ENCODE measurements at regions not wholly inside any gene's neighbourhood (a gene's known extent, or its start where the extent isn't known, plus 50 kb on each side); places are given as distances from the start of the nearest gene placed in this dataset.
"Not testable (repeated sequence)": the region's sequence is repeated elsewhere in the genome, so short reads cannot be mapped to it uniquely, and the experiment has no call there.

DNA sequence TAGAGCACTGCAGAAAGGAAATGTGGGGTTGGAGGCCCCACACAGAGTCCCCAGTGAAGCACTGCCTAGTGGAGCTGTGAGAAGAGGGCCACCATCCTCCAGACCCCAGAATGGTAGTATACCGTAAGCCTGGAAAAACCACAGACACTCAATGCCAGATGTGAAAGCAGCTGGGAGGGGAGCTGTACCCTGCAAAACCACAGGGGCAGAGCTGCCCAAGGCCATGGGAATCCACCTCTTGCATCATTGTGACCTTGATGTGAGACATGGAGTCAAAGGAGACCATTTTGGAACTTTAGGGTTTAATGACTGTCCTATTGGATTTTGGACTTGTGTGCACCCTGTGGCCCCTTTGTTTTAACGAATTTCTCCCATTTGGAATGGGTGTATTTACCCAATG is 75.3 kb upstream of the SERPINE2 start:
- Histone ChIP-seq H3K9me2 (ENCODE audit: low read depth, low read length) (no peaks in the 10 kb centered on the region), H3K9me3 (ENCODE audit: low read length) (no peaks in the 10 kb centered on the region), H3K4me1 (ENCODE audit: insufficient read depth, low read length, severe bottlenecking) (no peaks in the 10 kb centered on the region), H4K20me1 (ENCODE audit: insufficient read depth, low read length) (no peaks in the 10 kb centered on the region), H3K4me3 (ENCODE audit: low read depth, low read length, poor library complexity, severe bottlenecking) (no peak overlapping the region), H3K27me3 (ENCODE audit: insufficient read depth, low read length) (no peaks in the 10 kb centered on the region), H3K79me2 (ENCODE audit: insufficient read depth, low read length) (no peaks in the 10 kb centered on the region), H3K9ac (ENCODE audit: low read length) (no peak overlapping the region), H3F3A (ENCODE audit: insufficient read depth, low read length) (no peaks in the 10 kb centered on the region), H2AFZ (ENCODE audit: low read length) (no peak overlapping the region), H3K36me3 (ENCODE audit: insufficient read depth, low read length) (no peaks in the 10 kb centered on the region), H3K4me2 (ENCODE audit: low read length) (no peak overlapping the region), H3K27ac (ENCODE audit: low read depth, low read length, poor library complexity, severe bottlenecking) (no peak overlapping the region)
- TF ChIP-seq, protein P1, sequence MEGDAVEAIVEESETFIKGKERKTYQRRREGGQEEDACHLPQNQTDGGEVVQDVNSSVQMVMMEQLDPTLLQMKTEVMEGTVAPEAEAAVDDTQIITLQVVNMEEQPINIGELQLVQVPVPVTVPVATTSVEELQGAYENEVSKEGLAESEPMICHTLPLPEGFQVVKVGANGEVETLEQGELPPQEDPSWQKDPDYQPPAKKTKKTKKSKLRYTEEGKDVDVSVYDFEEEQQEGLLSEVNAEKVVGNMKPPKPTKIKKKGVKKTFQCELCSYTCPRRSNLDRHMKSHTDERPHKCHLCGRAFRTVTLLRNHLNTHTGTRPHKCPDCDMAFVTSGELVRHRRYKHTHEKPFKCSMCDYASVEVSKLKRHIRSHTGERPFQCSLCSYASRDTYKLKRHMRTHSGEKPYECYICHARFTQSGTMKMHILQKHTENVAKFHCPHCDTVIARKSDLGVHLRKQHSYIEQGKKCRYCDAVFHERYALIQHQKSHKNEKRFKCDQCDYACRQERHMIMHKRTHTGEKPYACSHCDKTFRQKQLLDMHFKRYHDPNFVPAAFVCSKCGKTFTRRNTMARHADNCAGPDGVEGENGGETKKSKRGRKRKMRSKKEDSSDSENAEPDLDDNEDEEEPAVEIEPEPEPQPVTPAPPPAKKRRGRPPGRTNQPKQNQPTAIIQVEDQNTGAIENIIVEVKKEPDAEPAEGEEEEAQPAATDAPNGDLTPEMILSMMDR (IDR thresholded peaks at IDR 0.05; ENCODE audit: low read length) = no peak
- no peak for TF ChIP-seq EZH2 (IDR thresholded peaks at IDR 0.05; ENCODE audit: borderline replicate concordance, low read length)

DNA sequence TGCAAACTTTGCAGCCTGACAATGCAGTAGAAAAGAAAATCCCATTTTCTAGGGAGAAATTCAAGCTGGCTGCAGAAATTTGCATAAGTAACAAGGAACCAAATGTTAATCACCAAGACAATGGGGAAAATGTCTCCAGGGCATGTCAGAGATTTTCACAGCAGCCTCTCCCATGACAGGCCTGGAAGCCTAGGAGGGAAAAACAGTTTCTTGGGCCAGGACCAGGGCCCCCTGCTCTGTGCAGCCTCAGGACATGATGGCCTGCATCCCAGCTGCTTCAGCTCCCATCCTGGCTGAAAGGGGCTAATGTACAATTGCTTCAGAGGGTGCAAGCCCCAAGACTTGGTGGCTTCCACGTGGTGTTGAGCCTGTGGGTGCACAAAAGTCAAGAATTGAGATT is 74.8 kb upstream of the SERPINE2 start:
- not testable (repeated sequence) for H3K27ac ChIP-seq (ENCODE audit: low read depth, low read length, poor library complexity, severe bottlenecking); H3K27me3 ChIP-seq (ENCODE audit: insufficient read depth, low read length); H3F3A ChIP-seq (ENCODE audit: insufficient read depth, low read length); H3K4me2 ChIP-seq (ENCODE audit: low read length); H4K20me1 ChIP-seq (ENCODE audit: insufficient read depth, low read length); H3K9me3 ChIP-seq (ENCODE audit: low read length); H3K9ac ChIP-seq (ENCODE audit: low read length); H3K36me3 ChIP-seq (ENCODE audit: insufficient read depth, low read length); H3K9me2 ChIP-seq (ENCODE audit: low read depth, low read length); H3K79me2 ChIP-seq (ENCODE audit: insufficient read depth, low read length); H3K4me1 ChIP-seq (ENCODE audit: insufficient read depth, low read length, severe bottlenecking); H3K4me3 ChIP-seq (ENCODE audit: low read depth, low read length, poor library complexity, severe bottlenecking); H2AFZ ChIP-seq (ENCODE audit: low read length)

DNA sequence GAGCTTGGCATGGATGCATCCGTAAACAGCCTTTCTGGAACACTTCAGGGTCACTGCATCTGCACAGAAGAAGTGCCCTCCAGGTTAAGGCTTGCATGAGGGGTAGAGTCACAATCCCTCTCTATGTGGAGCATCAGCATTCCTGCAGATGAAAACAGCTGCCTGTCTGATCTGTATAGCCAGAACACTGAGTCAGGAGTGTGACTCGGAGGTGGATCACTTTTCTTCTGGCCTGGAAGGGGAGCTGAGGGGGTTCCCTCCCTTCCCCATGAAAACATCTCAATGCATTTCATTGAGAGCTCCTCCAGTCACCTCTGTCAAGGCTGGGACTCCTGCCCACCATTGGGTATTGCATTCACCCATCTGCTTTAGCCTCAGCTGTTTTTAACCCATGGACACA is 72.5 kb upstream of the SERPINE2 start:
- Histone ChIP-seq H3K27ac (ENCODE audit: low read depth, low read length, poor library complexity, severe bottlenecking) (no peak overlapping the region), H3K27me3 (ENCODE audit: insufficient read depth, low read length) (no peaks in the 10 kb centered on the region), H3K4me2 (ENCODE audit: low read length) (no peak overlapping the region), H4K20me1 (ENCODE audit: insufficient read depth, low read length) (no peaks in the 10 kb centered on the region), H3K9ac (ENCODE audit: low read length) (no peak overlapping the region), H3K4me1 (ENCODE audit: insufficient read depth, low read length, severe bottlenecking) (no peaks in the 10 kb centered on the region), H3K36me3 (ENCODE audit: insufficient read depth, low read length) (no peaks in the 10 kb centered on the region), H3F3A (ENCODE audit: insufficient read depth, low read length) (no peaks in the 10 kb centered on the region), H3K9me2 (ENCODE audit: low read depth, low read length) (no peaks in the 10 kb centered on the region), H2AFZ (ENCODE audit: low read length) (no peak overlapping the region), H3K9me3 (ENCODE audit: low read length) (no peaks in the 10 kb centered on the region), H3K79me2 (ENCODE audit: insufficient read depth, low read length) (no peaks in the 10 kb centered on the region), H3K4me3 (ENCODE audit: low read depth, low read length, poor library complexity, severe bottlenecking) (no peak overlapping the region)
- TF ChIP-seq, protein P1 (IDR thresholded peaks at IDR 0.05; ENCODE audit: low read length) = no peak
- no peak for TF ChIP-seq EZH2 (IDR thresholded peaks at IDR 0.05; ENCODE audit: borderline replicate concordance, low read length)

DNA sequence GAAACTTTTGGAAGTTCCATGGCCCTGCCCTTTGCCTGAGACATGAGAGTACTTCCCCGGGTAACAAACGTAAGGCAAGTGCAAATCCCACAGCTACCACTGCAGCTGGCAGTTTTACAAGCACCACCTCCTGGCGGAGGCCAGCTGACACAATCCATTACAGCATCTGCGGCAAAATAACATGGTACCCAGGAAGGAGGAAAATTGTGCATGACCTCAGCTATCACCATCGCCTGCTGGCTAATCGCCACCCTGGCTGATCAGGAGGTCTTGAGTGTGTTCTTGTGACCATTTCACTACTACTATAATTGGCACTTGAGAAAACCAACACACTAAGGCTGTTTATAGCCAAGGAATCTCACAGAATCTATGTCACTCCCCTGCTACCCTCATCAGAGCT is 71.7 kb upstream of the SERPINE2 start:
- no peak for TF ChIP-seq EZH2 (IDR thresholded peaks at IDR 0.05; ENCODE audit: borderline replicate concordance, low read length)
- TF ChIP-seq, protein P1 (IDR thresholded peaks at IDR 0.05; ENCODE audit: low read length) = no peak
- Histone ChIP-seq H2AFZ (ENCODE audit: low read length) (no peak overlapping the region), H4K20me1 (ENCODE audit: insufficient read depth, low read length) (no peaks in the 10 kb centered on the region)

More for the DNA sequence above, 71.7 kb upstream of the SERPINE2 start:
- H3K4me3 ChIP-seq (ENCODE audit: low read depth, low read length, poor library complexity, severe bottlenecking) = no peak overlapping the region
- no peaks in the 10 kb centered on the region for H3F3A ChIP-seq (ENCODE audit: insufficient read depth, low read length)
- no peak overlapping the region for H3K9ac ChIP-seq (ENCODE audit: low read length)
- H3K4me1 ChIP-seq (ENCODE audit: insufficient read depth, low read length, severe bottlenecking) = no peaks in the 10 kb centered on the region
- no peaks in the 10 kb centered on the region for H3K36me3 ChIP-seq (ENCODE audit: insufficient read depth, low read length)
- H3K9me3 ChIP-seq (ENCODE audit: low read length) = no peaks in the 10 kb centered on the region
- H3K79me2 ChIP-seq (ENCODE audit: insufficient read depth, low read length) = no peaks in the 10 kb centered on the region
- no peaks in the 10 kb centered on the region for H3K27me3 ChIP-seq (ENCODE audit: insufficient read depth, low read length)
- H3K9me2 ChIP-seq (ENCODE audit: low read depth, low read length) = no peaks in the 10 kb centered on the region
- H3K4me2 ChIP-seq (ENCODE audit: low read length) = no peak overlapping the region
- no peak overlapping the region for H3K27ac ChIP-seq (ENCODE audit: low read depth, low read length, poor library complexity, severe bottlenecking)

All from OCI-LY1 (cell line).